PC-9 (cell line): ENCODE measurements at regions not wholly inside any gene's neighbourhood (a gene's known extent, or its start where the extent isn't known, plus 50 kb on each side); places are given as distances from the start of the nearest gene placed in this dataset.

Source experiments
- BruUV-seq: library from RNA; stranded (reverse); fragments of 400-500 nt; replicated peaks from 2 replicates; lab custom pipeline; 2021; lab: Mats Ljungman, UMichigan
- CTCF ChIA-PET: fragments of 300-600 bp; sonication (Branson Sonifier 250); formaldehyde crosslinking; loops from one replicate; lab custom pipeline; 2022; ENCODE audit warnings: antibody characterized with exemption; lab: Charles Lee
- POLR2A ChIA-PET: fragments of 300-600 bp; sonication (Branson Sonifier 250); formaldehyde crosslinking; loops from one replicate; lab custom pipeline; 2022; ENCODE audit warnings: antibody characterized with exemption; ENCODE audit not compliant: unreplicated experiment; lab: Charles Lee
- DNase-seq, 2 experiments: peaks; one replicate each; pipeline versions ENCODE4 v3.0.0 to v3.0.0-alpha.2; 2015 to 2022; ENCODE audit warnings: mixed read lengths in 1 of 2
- H2AFZ ChIP-seq: fragments of 200-600 bp; sonication (generic); 2 replicates; pipeline ENCODE4 v1.8.1; 2017; ENCODE audit warnings: antibody characterized with exemption
- H3F3A ChIP-seq: fragments of 200-600 bp; sonication (generic); 2 replicates; pipeline ENCODE4 v1.8.1; 2017; ENCODE audit warnings: antibody characterized with exemption, mild to moderate bottlenecking, low read depth; ENCODE audit not compliant: insufficient read depth
- H3K27ac ChIP-seq: fragments of 200-600 bp; sonication (generic); 2 replicates; pipeline ENCODE4 v1.6.1; 2016; ENCODE audit warnings: mixed run types
- H3K27me3 ChIP-seq: fragments of 200-600 bp; sonication (generic); 2 replicates; pipeline ENCODE4 v1.6.1; 2016; ENCODE audit warnings: low read depth, mixed run types; ENCODE audit not compliant: insufficient read depth
- H3K36me3 ChIP-seq: fragments of 200-600 bp; sonication (generic); 2 replicates; pipeline ENCODE4 v1.6.1; 2016; ENCODE audit warnings: low read depth, mixed run types
- H3K4me1 ChIP-seq: fragments of 200-600 bp; sonication (generic); replicated peaks from 2 replicates; pipeline ENCODE4 v1.6.1; 2016; ENCODE audit warnings: mixed run types; ENCODE audit not compliant: insufficient read depth
- H3K4me2 ChIP-seq: fragments of 200-600 bp; sonication (generic); 2 replicates; pipeline ENCODE4 v1.6.1; 2017; ENCODE audit warnings: mixed run types
- H3K4me3 ChIP-seq: fragments of 200-600 bp; sonication (generic); 2 replicates; pipeline ENCODE4 v1.6.1; 2016; ENCODE audit warnings: mixed run types
- H3K79me2 ChIP-seq: fragments of 200-600 bp; sonication (generic); 2 replicates; pipeline ENCODE4 v1.6.1; 2017; ENCODE audit warnings: low read depth, mixed run types
- H3K9me2 ChIP-seq: fragments of 200-600 bp; sonication (generic); 2 replicates; pipeline ENCODE4 v1.8.1; 2017; ENCODE audit warnings: mild to moderate bottlenecking; ENCODE audit not compliant: insufficient read depth
- H3K9me3 ChIP-seq: fragments of 200-600 bp; sonication (generic); 2 replicates; pipeline ENCODE4 v1.8.1; 2016; ENCODE audit warnings: low read depth; ENCODE audit not compliant: insufficient read depth
- H4K20me1 ChIP-seq: fragments of 200-600 bp; sonication (generic); 2 replicates; pipeline ENCODE4 v1.8.1; 2017; ENCODE audit not compliant: insufficient read depth
- CTCF ChIP-seq: fragments of 200-600 bp; sonication (generic); conservative IDR thresholded peaks from 2 replicates; pipeline ENCODE4 v1.6.1; 2017; ENCODE audit warnings: mixed run types, antibody characterized with exemption, mild to moderate bottlenecking, moderate library complexity
- EZH2 ChIP-seq: fragments of 200-600 bp; sonication (generic); IDR thresholded peaks from 2 replicates; pipeline ENCODE4 v1.8.0; 2017; ENCODE audit warnings: antibody characterized with exemption, low read depth
- intact Hi-C: fragments of 100-400 bp; cut with micrococcal nuclease; formaldehyde crosslinking; loops from one replicate; pipeline ENCODE4 v1.10.0; 2022; ENCODE audit not compliant: unreplicated experiment

- intact Hi-C loops = no loop called here
- no peaks in the 10 kb centered on the region for H3F3A ChIP-seq
- H2AFZ ChIP-seq = no peak overlapping the region
- H3K27ac ChIP-seq = no peak overlapping the region
- H4K20me1 ChIP-seq = no peaks in the 10 kb centered on the region
- H3K4me2 ChIP-seq = no peak overlapping the region
- POLR2A ChIA-PET = no interaction called here
- H3K4me3 ChIP-seq = no peak overlapping the region
- H3K9me3 ChIP-seq = no peaks in the 10 kb centered on the region
- H3K4me1 ChIP-seq = no peaks in the 10 kb centered on the region
- TF ChIP-seq EZH2 (no peak), CTCF (no peak)
- BruUV-seq = no TSS peak
- H3K9me2 ChIP-seq = no peaks in the 10 kb centered on the region
- DNase-seq = no peak
- no peaks in the 10 kb centered on the region for H3K27me3 ChIP-seq
- CTCF ChIA-PET = no interaction called here
- no peaks in the 10 kb centered on the region for H3K79me2 ChIP-seq
- no peaks in the 10 kb centered on the region for H3K36me3 ChIP-seq
Measured at GRCh38 chr4:149280806-149281205, 534.8 kb downstream of the IQCM start.

- H3K36me3 ChIP-seq = no peaks in the 10 kb centered on the region
- ChIA-PET CTCF (no interaction called here), POLR2A (no interaction called here)
- H3K9me2 ChIP-seq = no peaks in the 10 kb centered on the region
- no peak overlapping the region for H3K4me3 ChIP-seq
- 0 out of 2 replicates have a peak overlapping the region, but pooled peaks have one; percentile 2 for H2AFZ ChIP-seq
- H3K79me2 ChIP-seq = no peaks in the 10 kb centered on the region
- no peaks in the 10 kb centered on the region for H3F3A ChIP-seq
- intact Hi-C loops = no loop called here
- no peaks in the 10 kb centered on the region for H3K27me3 ChIP-seq
- no peaks in the 10 kb centered on the region for H3K9me3 ChIP-seq
- H4K20me1 ChIP-seq = no peaks in the 10 kb centered on the region
- H3K27ac ChIP-seq = no peak overlapping the region
- DNase-seq = no peak
- no peaks in the 10 kb centered on the region for H3K4me1 ChIP-seq
- H3K4me2 ChIP-seq = no peak overlapping the region
- no TSS peak for BruUV-seq
- TF ChIP-seq CTCF (no peak), EZH2 (no peak)
Measured at GRCh38 chr4:149279776-149280175, 535.9 kb downstream of the IQCM start.

- DNase-seq = no peak
- Histone ChIP-seq H3K27me3 (no peaks in the 10 kb centered on the region), H3K9me3 (no peaks in the 10 kb centered on the region), H3K36me3 (no peaks in the 10 kb centered on the region), H4K20me1 (no peaks in the 10 kb centered on the region), H3K4me3 (no peak overlapping the region), H3K27ac (no peak overlapping the region), H3F3A (no peaks in the 10 kb centered on the region), H3K4me1 (no peaks in the 10 kb centered on the region), H2AFZ (0 out of 2 replicates have a peak overlapping the region, but pooled peaks have one; percentile 2), H3K79me2 (no peaks in the 10 kb centered on the region), H3K9me2 (no peaks in the 10 kb centered on the region), H3K4me2 (no peak overlapping the region)
- TF ChIP-seq EZH2 = no peak
- no peak for TF ChIP-seq CTCF
- POLR2A ChIA-PET = no interaction called here
- intact Hi-C loops = no loop called here
- BruUV-seq = no TSS peak
- CTCF ChIA-PET = no interaction called here
Measured at GRCh38 chr4:149279331-149279730, 536.3 kb downstream of the IQCM start.
